NCI-H146 (cell line): ENCODE measurements at regions not wholly inside any gene's neighbourhood (a gene's known extent, or its start where the extent isn't known, plus 50 kb on each side); places are given as distances from the start of the nearest gene placed in this dataset.
"Not testable (repeated sequence)": the region's sequence is repeated elsewhere in the genome, so short reads cannot be mapped to it uniquely, and the experiment has no call there.

ENCODE experiments used
- DNase-seq: peaks from one replicate; lab custom pipeline; 2025; lab: John Stamatoyannopoulos, UW

DNA sequence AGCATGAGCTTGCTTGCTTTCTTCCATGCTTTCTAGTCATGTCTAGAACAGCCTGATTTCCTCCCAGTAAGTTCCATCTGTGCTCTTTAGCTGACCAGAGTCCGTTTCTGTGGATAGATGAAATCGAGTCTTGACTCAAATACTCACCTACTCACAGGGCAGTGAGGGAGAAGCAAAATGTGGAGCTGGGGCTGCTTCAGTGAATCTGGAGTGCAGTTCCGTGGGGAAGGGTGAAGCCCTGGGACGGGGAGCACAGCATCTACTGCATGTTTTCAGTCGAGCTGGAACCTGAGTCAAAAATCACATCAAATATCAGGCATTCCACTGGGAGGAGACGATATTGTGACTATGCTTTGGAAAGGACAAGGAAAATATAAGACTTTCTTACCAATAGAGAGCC is 70.3 kb upstream of the PRMT8 start:
- no peak for DNase-seq

DNA sequence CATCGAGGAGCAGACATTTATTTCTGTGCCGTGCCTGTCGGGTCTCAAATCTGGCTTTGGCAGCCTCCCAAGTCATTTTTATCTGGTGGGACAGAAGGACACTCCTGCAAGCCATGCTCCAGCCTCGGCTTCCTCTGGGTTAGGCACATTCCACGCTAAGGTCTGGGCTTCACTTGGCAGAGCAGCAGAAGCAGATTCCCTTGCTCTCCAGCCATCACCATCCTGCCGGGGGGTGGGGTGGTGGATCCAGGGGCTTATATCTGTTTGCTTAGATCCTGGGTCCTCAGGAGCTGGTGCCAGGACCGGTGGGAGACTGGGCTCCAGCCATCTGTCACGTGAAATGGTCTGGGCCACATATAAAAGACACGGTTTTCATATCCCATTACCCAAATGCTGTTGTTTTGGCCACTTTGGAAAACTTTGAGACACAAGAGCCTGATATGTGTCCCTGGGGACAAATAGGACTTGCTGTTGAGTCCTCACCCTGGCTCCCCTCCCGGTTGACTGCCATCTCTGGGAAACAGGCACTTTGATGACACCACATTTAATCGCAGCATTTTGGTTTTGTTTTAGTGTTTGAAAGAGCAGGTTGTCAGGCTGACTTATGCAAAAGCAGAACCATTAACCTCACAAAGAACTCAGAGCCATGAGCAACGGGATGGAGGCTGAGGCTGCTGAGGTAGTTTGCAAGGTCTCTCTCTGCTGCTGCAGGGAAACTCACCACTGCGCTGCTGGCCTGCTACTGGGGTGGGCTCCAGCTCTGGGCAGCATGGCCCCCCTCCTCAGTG is 69.6 kb upstream of the PRMT8 start:
- no peak for DNase-seq

DNA sequence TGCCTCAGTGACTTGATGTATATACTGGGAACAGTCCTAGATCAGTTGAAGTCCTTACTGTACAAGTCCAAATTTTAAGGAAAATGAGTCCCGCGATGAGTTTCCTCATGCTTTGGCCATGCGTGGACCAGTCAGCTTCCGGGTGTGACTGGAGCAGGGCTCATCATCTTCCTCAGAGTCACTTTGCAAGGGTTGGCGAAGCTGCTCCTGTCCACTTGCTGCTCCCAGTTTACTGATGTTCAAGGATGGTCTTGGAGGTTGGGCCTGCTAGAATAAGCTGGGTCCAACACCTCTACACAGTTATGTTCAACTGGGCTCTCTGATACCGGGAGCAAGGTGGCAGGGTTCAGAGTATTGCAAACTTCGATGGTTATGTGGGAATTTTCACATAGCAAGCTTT is 66.2 kb upstream of the PRMT8 start:
- DNase-seq, result not testable (repeated sequence)

DNA sequence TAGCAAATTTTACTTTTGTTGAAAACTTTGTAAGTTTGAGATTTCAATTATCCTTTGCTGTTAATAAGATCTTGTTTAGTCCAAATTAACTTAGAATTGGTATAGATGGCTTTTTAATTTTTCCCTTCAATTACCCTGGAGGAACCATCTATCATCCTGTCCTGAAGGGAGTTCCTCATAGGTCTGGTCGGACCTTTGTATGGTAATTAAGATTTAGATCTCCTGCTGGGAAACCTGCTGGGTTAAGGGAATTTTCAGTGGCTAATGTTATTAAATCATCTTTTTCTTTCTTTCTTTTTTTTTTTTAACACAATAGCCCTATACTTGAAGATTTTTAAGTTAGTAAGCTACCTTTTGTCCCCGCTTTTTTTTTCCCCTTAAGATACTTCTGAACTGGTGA is 63.0 kb upstream of the PRMT8 start:
- DNase-seq, result peak; percentile 29

DNA sequence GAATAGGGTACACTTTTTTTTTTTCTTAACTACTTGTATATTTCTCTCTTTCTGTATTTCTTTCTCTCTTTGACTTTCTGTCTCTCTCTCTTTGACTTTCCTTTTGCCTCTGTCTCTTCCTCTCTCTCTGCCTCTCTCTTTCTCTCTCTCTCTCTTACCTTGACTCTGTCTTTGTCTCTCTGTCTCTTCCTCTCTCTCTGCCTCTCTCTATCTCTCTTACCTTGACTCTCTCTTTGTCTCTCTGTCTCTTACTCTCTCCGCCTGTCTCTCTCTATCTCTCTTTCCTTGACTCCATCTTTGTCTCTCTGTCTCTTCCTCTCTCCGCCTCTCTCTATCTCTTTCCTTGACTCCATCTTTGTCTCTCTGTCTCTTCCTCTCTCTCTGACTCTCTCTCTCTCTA is 62.4 kb upstream of the PRMT8 start:
- no peak for DNase-seq

DNA sequence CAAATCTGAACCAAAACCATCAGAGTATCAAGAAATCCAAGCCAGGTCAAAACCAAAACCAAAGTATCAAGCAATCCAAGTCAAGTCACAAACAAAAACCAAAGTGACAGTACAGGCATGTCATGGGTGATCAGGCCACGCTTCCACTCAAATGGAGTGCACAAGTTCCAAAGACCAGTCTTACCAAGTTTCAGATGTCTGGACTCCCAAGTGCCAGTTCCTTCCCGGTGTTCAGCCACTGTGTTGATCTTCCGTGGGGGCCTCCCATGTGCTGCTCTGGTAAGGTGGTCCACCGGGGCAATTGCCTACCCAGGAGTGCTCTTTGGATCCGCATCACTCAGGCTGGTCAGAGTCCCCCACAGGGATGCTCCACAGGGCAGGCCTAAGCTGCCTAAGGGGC is 61.5 kb upstream of the PRMT8 start:
- not testable (repeated sequence) for DNase-seq

DNA sequence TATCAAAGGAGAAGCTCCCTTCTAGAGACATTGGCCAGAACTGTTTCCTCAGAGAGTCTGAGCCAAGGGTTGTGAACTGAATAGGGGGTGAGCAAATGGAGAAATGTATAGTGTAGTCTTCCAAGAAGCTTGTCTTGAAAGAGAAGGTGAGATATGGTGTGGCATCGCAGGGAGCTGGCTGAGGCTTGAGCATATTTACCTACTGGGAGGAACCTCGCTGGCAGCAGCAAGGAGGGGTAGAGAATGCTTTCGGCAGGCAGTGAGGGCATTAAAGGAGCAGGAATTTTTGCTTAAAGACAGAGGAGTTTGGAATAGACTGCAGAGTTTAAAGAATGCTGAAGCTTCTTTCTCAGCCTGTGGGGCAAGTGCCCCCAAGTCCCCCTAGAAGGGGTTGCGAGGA is 59.3 kb upstream of the PRMT8 start:
- DNase-seq, result no peak

DNA sequence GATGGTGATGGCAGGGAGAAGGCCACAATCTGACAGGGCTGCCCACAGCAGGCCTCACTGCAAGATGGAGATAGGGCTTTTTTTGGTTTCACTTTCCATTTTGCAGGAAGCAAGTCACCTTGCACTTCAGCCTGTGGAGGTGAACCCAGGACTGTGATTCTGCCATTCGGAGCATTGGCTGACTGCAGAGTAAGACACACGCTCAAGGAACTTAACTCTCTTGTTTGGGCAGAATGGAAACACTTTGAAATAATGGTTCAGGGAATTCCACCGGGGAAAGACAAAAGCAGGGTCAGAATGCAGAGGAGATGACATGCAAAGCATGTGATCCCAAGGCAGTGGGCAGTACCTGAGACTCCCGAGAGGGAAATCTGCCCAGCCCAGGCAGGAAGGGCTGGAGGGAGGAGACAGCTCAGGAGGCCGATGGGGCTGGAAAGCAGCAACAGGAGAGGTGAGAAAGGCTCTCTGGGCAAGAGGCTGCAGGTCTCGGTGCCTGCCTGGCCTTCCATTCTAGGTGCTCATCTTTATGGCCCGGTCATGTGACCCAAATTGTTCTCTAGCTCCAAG is 58.7 kb upstream of the PRMT8 start:
- no peak for DNase-seq

DNA sequence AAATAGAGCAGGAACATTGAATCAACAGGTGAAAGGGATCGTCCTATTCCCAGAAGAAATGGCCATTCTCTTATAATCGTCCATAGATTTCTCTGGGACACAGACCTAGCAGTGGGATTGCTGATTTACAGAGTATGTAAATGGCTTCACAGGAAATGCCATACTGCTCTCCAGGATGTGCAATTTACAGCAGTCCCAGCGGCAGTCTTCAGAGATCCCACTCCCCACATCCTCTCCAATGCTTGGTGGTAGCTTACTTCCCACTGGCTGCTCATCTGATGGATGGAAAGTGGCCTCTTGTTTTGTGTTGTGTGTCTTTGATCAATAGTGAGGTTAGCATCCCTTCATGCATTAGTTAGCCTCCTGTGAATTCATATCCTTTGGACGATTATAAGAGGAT is 58.1 kb upstream of the PRMT8 start:
- no peak for DNase-seq

DNA sequence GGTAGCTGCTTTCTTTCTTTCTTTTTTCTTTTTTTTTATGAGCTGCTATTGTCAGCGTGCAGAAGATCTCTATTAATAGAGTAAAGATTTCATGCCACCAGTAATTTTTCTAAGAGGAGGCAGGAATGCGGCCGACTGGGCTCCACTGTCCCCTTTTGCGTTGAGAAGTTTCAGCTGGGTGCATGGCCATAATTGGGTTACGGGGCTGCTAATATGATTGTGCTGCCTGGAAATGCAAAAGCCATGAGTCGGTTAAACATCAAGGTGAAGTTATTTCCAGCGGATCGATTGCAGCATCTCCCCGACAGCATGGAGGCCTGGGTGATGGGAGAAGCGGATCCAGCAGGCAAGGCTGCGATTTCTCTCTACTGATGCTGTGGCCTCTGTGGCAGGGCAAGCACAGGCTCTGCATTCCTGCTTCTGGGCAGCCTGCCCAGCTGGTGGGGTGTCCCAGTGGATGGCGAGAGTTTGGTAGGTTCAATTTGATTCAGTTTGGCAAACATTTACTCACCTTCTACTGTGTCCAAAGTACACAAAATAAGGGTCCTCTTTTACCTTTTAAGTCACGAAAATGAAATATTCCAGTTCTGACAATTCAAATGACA is 54.4 kb upstream of the PRMT8 start:
- DNase-seq, result no peak

DNA sequence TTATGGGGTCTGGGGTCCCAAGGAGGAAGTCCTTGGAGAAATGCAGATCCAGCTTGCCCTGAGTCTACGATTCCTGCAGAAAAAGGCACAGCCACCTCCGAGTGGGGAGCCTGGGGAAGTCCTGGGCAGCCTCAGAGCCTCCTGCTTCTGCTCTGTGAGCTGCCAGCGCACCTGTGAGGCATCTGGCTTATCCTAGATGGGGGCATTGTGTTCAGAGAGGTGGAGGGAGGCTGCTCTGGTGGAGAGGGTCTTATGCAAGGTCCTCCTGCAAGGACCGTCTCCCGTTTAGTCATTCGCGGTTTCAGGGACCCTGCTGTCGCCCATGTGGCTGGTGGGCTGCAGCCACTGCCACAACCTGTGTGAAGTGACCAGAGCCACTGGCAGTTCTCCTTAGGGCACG is 53.0 kb upstream of the PRMT8 start:
- no peak for DNase-seq

DNA sequence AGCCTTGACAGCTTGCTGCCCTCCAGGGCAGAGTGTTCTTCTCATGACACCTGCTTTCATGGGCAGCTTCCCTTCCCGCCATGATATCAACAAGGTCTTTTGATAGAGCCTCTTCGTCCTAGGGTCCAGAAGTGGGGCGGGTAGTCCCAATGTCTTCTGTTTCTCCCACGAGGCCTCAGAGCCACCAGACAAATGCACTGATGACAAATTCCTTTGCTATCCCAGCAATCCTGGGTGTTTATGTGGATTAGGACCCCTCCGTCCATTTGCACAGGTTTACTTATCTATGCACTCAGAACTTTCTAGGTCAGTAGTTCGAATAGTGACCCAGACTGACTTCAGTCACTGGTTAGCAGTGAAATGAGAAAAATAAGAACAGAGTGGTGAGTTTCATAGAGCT is 52.6 kb upstream of the PRMT8 start:
- no peak for DNase-seq
